G401 (cell line): ENCODE measurements at regions not wholly inside any gene's neighbourhood (a gene's known extent, or its start where the extent isn't known, plus 50 kb on each side); places are given as distances from the start of the nearest gene placed in this dataset.

Source experiments
- DNase-seq: peaks from one replicate; pipeline ENCODE4 v3.0.0-alpha.2; 2015; ENCODE audit warnings: low spot score
- in situ Hi-C: cut with HindIII; loops from 2 replicates; pipeline ENCODE4 v1.10.0; 2016; ENCODE audit warnings: low sequenced_read_pairs, mixed read lengths

DNA sequence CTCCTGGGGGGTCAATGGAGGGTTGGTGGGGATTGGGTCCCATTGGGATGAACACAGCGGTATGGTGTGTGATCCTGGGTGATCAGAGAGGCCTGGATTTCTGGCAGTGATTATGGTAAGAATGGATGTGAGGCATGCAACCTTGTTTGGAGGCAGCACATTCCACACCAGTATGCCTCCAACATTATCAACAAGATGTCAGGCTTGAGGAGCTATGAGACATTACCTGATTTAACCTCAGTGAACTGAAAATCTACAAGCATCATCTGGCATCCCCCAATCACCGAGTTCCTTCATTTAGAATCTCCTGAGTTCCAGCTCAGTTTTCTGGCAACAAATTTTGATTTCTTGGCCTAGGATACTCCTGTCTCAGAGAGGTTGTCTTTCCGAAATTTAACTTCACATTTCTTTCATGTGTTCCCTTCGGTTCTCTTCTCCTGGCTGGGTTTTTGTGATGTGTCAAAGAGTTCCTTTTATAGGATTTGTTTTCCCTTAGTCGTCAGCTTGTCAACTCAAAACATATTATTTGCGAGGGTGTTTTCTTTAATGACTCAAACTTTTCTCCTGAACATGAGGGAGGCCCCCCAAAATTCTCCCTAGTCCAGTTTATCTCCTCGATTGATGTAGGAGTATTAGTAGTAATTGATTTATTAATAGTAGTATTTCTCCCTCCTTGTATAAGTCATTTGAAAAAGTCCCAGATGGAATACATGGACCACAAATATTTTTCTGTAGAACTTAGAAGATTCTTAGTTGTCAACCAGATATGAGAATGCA is 56.0 kb upstream of the FLT1 start:
- in situ Hi-C loops: no loop called here
- DNase-seq: no peak

DNA sequence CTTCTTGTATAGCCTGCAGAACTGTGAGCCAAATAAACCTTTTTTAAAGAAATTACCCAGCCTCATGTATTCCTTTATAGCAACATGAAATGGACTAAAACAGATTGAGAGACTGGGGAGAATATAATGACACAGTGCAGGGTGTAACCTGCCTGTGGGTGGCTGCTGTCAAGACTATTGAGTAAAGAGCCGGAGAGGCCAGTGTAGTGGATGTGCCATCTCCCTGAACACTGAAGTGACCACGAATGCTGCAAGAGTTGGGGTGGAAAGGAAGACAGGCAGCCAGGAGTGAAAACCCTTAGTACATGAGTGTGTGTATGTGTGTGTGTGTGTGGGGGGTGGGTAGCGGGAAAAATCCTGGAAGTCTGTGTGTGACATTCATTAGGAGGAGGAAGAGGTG is 55.2 kb upstream of the FLT1 start:
- in situ Hi-C loops: no loop called here
- no peak for DNase-seq

DNA sequence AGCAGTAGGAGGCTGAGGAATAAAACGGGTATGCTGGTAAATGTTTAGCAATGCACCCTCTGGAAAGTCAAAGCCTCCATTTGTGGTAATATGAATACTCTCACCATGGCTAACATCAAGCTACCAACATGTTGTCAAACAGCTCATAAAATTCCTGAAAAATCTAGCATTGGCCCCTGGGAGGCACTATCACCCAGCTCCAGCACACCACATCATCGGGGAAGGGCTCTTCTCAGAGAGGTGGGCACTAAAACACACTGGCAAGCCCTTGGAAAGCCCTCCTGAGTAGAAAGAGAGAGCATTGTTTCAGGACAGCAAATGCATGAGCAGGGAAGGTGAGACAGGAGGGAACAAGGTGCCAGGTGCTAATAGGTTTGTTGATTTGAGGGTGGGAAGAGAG is 53.9 kb upstream of the FLT1 start:
- DNase-seq: no peak
- in situ Hi-C loops: no loop called here

DNA sequence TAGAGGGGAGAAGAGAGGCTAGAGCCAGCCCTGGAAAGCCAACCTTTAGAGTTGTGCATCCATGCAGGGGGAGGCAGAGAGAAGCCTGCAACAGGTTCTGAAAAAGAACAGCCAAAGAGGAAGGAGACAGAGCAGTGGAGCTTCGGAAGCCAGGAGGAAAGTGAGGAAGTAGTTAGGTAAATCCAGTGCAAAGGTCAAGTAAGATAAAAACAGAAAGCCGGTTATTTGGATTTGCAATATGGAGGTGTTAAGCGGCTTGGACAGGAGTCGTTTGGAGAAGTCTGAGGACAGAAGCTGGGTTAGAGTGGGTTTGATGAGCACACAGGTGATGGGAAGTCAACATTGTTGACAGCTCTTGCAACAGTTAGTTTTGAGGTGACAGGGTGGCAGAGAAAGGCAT is 53.5 kb upstream of the FLT1 start:
- DNase-seq: no peak
- in situ Hi-C loops: no loop called here

DNA sequence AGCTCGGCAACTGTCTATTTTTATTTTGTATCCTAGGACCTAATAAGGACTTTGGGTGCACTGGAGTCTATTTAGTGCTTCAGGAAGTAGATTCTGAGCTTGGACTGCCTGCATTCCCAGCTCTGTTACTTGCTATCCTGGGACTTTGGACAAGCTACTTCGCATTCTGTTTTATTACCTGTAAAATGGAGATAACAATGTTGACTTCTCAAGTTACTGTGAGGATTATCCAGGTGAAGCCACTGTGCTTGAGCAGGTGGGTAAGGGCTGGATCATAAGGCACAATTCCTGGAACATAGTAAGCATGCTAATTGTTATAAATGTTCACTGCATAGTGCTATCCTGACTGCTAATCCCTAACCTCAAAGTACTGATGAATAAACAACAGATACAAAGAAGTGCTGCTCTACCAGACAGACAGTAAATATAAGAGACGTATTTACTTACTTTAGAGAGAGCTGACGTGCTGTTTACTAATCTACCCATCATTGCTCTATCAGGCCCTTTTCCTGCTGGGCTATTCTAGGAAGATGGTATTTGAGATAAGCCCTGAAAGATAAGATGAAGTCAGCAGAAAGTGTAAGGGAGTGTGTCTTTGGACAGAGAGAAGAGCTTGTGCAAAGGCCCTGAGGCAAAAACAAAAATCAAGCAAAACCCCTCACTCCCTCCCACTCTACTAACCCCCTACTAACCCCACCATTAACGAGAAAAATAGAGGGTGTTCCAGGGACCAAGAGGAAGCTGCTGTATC is 50.8 kb upstream of the FLT1 start:
- DNase-seq: no peak
- in situ Hi-C loops: no loop called here
